H1 (cell line): ENCODE measurements at regions not wholly inside any gene's neighbourhood (a gene's known extent, or its start where the extent isn't known, plus 50 kb on each side); places are given as distances from the start of the nearest gene placed in this dataset.

Experiments
- CBX8 ChIP-seq: fragments of 300-800, 300-1000 bp; sonication (generic); IDR thresholded peaks from 2 replicates; pipeline ENCODE4 v1.7.1; 2016; ENCODE audit warnings: low read depth, low read length, borderline replicate concordance
- CREB1 ChIP-seq: IDR thresholded peaks from 2 replicates; pipeline ENCODE4 v1.6.1; 2012; ENCODE audit warnings: inconsistent platforms
- EGR1 ChIP-seq: IDR thresholded peaks from 2 replicates; pipeline ENCODE4 v1.6.1; 2011; ENCODE audit warnings: low read depth, low read length, borderline replicate concordance
- HDAC6 ChIP-seq: IDR thresholded peaks from one replicate; pipeline ENCODE4 v1.7.1; 2012; ENCODE audit warnings: low read depth, mild to moderate bottlenecking, inconsistent platforms, low read length, moderate library complexity
- JUN ChIP-seq: IDR thresholded peaks from 2 replicates; pipeline ENCODE4 v1.6.1; 2011; ENCODE audit warnings: low read depth, mild to moderate bottlenecking, improper control_type of control experiment, low read length
- KDM5A ChIP-seq: fragments of 200-600 bp; IDR thresholded peaks from 2 replicates; pipeline ENCODE4 v1.7.1; 2012; ENCODE audit warnings: mild to moderate bottlenecking, low read length, inconsistent platforms, mixed read lengths
- SAP30 ChIP-seq: fragments of 300-600 bp; sonication (generic); IDR thresholded peaks from 2 replicates; pipeline ENCODE4 v1.7.1; 2012; ENCODE audit warnings: low read length, moderate library complexity, mild to moderate bottlenecking, inconsistent platforms; ENCODE audit not compliant: insufficient read depth, insufficient replicate concordance
- TCF12 ChIP-seq: IDR thresholded peaks from 2 replicates; pipeline ENCODE4 v1.6.1; 2011; ENCODE audit warnings: low read depth, mild to moderate bottlenecking, low read length
- TF ChIP-seq, protein P1 (sequence below): fragments of 300-600 bp; sonication (generic); IDR thresholded peaks from 2 replicates; pipeline ENCODE4 v1.7.1; 2012; ENCODE audit warnings: low read length, moderate library complexity, mild to moderate bottlenecking, inconsistent platforms; ENCODE audit not compliant: insufficient replicate concordance

DNA sequence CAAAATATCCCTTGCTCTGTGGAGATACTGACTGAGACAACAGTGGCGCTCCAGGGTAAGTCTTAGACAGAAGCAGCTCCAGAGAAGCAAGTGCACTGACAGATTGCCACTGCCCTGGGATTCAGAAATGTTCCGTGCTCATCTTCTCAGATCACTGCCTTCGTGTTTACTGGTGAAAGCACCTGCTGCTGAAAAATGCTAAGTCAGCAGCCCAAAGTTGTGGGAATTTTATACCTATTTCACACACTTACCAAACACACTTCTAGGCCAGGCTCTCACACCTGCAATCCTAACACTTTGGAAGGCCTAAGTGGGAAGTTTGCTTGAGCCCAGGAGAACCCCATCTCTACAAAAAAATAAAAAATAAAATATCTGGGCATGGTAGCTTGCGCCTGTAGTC lies 63.2 kb upstream of the DLX6 start (continued):
- TF ChIP-seq, protein P1, sequence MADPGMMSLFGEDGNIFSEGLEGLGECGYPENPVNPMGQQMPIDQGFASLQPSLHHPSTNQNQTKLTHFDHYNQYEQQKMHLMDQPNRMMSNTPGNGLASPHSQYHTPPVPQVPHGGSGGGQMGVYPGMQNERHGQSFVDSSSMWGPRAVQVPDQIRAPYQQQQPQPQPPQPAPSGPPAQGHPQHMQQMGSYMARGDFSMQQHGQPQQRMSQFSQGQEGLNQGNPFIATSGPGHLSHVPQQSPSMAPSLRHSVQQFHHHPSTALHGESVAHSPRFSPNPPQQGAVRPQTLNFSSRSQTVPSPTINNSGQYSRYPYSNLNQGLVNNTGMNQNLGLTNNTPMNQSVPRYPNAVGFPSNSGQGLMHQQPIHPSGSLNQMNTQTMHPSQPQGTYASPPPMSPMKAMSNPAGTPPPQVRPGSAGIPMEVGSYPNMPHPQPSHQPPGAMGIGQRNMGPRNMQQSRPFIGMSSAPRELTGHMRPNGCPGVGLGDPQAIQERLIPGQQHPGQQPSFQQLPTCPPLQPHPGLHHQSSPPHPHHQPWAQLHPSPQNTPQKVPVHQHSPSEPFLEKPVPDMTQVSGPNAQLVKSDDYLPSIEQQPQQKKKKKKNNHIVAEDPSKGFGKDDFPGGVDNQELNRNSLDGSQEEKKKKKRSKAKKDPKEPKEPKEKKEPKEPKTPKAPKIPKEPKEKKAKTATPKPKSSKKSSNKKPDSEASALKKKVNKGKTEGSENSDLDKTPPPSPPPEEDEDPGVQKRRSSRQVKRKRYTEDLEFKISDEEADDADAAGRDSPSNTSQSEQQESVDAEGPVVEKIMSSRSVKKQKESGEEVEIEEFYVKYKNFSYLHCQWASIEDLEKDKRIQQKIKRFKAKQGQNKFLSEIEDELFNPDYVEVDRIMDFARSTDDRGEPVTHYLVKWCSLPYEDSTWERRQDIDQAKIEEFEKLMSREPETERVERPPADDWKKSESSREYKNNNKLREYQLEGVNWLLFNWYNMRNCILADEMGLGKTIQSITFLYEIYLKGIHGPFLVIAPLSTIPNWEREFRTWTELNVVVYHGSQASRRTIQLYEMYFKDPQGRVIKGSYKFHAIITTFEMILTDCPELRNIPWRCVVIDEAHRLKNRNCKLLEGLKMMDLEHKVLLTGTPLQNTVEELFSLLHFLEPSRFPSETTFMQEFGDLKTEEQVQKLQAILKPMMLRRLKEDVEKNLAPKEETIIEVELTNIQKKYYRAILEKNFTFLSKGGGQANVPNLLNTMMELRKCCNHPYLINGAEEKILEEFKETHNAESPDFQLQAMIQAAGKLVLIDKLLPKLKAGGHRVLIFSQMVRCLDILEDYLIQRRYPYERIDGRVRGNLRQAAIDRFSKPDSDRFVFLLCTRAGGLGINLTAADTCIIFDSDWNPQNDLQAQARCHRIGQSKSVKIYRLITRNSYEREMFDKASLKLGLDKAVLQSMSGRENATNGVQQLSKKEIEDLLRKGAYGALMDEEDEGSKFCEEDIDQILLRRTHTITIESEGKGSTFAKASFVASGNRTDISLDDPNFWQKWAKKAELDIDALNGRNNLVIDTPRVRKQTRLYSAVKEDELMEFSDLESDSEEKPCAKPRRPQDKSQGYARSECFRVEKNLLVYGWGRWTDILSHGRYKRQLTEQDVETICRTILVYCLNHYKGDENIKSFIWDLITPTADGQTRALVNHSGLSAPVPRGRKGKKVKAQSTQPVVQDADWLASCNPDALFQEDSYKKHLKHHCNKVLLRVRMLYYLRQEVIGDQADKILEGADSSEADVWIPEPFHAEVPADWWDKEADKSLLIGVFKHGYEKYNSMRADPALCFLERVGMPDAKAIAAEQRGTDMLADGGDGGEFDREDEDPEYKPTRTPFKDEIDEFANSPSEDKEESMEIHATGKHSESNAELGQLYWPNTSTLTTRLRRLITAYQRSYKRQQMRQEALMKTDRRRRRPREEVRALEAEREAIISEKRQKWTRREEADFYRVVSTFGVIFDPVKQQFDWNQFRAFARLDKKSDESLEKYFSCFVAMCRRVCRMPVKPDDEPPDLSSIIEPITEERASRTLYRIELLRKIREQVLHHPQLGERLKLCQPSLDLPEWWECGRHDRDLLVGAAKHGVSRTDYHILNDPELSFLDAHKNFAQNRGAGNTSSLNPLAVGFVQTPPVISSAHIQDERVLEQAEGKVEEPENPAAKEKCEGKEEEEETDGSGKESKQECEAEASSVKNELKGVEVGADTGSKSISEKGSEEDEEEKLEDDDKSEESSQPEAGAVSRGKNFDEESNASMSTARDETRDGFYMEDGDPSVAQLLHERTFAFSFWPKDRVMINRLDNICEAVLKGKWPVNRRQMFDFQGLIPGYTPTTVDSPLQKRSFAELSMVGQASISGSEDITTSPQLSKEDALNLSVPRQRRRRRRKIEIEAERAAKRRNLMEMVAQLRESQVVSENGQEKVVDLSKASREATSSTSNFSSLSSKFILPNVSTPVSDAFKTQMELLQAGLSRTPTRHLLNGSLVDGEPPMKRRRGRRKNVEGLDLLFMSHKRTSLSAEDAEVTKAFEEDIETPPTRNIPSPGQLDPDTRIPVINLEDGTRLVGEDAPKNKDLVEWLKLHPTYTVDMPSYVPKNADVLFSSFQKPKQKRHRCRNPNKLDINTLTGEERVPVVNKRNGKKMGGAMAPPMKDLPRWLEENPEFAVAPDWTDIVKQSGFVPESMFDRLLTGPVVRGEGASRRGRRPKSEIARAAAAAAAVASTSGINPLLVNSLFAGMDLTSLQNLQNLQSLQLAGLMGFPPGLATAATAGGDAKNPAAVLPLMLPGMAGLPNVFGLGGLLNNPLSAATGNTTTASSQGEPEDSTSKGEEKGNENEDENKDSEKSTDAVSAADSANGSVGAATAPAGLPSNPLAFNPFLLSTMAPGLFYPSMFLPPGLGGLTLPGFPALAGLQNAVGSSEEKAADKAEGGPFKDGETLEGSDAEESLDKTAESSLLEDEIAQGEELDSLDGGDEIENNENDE, result no peak
- TF ChIP-seq TCF12, result no peak
- TF ChIP-seq CBX8, result no peak
- TF ChIP-seq EGR1, result no peak
- no peak for TF ChIP-seq JUN
- no peak for TF ChIP-seq KDM5A
- TF ChIP-seq CREB1, result no peak
- TF ChIP-seq SAP30, result no peak
- TF ChIP-seq HDAC6, result no peak
